Keratinocyte (primary cell): ENCODE measurements at regions not wholly inside any gene's neighbourhood (a gene's known extent, or its start where the extent isn't known, plus 50 kb on each side); places are given as distances from the start of the nearest gene placed in this dataset.
A peak's percentile ranks its signal among the peaks of the same experiment; 100 is the strongest.

Source experiments
- EZH2 ChIP-seq: IDR thresholded peaks from one replicate; pipeline ENCODE4 v1.6.1; 2012; ENCODE audit warnings: inconsistent platforms, mild to moderate bottlenecking, low read length, moderate library complexity
- TF ChIP-seq, protein P1 (sequence below), 3 experiments: IDR thresholded peaks in 1 of 3; conservative IDR thresholded peaks in 1 of 3; optimal IDR thresholded peaks in 1 of 3; 2 replicates in 2 of 3; 3 replicates in 1 of 3; pipeline versions ENCODE3 to v1.5.1; 2011; ENCODE audit warnings: low read length in 3 of 3, mild to moderate bottlenecking in 3 of 3, moderate library complexity in 2 of 3, control low read depth in 1 of 3, inconsistent platforms in 1 of 3; ENCODE audit not compliant: insufficient read depth in 2 of 3; ENCODE audit errors: extremely low read depth in 1 of 3

DNA sequence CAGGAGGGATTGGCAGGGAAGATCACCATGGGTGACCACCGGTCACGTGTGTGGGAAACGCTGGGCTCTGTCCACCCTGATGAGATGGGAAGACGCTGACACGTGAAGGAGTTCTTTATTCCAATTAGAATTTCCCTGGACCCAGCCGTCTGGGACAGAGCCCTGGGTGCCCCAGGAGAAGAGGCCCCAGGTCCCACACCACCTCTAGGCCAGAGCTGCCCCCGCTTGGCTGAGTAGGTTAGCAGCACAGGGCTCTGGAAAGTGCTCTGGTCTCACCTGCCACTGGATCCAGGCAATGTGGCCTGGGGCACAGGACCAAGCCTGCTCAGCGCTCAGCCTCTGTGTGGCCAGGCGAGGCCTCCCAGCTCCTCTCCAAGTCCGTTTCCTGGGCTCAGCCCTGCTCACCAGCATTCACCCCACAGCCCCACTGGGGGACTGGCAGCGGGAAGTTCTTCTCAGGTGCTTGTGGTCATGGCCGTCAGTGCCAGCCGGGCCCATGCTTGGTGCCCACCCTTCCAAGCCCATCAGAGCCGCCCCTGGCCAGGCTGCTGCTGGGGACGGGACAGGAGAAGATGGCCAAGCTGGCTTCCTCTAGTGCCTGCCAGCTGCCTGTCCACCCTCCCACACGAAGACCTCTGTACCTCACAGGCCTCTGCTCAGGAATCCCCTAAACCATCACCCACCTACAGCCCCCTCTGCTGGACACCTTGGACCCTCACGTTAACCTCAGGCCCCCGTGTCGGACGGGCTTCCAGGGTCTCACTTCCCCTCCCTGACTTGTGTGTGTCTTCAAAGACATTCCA is 62.5 kb upstream of the FGF3 start:
- TF ChIP-seq, protein P1, sequence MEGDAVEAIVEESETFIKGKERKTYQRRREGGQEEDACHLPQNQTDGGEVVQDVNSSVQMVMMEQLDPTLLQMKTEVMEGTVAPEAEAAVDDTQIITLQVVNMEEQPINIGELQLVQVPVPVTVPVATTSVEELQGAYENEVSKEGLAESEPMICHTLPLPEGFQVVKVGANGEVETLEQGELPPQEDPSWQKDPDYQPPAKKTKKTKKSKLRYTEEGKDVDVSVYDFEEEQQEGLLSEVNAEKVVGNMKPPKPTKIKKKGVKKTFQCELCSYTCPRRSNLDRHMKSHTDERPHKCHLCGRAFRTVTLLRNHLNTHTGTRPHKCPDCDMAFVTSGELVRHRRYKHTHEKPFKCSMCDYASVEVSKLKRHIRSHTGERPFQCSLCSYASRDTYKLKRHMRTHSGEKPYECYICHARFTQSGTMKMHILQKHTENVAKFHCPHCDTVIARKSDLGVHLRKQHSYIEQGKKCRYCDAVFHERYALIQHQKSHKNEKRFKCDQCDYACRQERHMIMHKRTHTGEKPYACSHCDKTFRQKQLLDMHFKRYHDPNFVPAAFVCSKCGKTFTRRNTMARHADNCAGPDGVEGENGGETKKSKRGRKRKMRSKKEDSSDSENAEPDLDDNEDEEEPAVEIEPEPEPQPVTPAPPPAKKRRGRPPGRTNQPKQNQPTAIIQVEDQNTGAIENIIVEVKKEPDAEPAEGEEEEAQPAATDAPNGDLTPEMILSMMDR (optimal IDR thresholded peaks at IDR 0.05 in 1 of 3, IDR thresholded peaks at IDR 0.05 in 1 of 3, conservative IDR thresholded peaks at IDR 0.05 in 1 of 3; ENCODE audit: extremely low read depth in 1 of 3, insufficient read depth in 2 of 3, low read length in 3 of 3) = peak in 1 of 3 experiments; percentile 9
- no peak for TF ChIP-seq EZH2
